ENCODE measurements at regions not wholly inside any gene's neighbourhood (a gene's known extent, or its start where the extent isn't known, plus 50 kb on each side); places are given as distances from the start of the nearest gene placed in this dataset.
"Not testable (repeated sequence)": the region's sequence is repeated elsewhere in the genome, so short reads cannot be mapped to it uniquely, and the experiment has no call there.

- DNase-seq (ENCODE audit: low read depth in 2 of 2) = not testable (repeated sequence)
These were observed 1533.3 kb downstream of the RPIA start for GRCh38 chr2:90224767-90225166.

GRCh38 chr2:90226465-90227072 is 1535.1 kb downstream of the RPIA start:
- not testable (repeated sequence) for DNase-seq (ENCODE audit: low read depth in 2 of 2)

DNA sequence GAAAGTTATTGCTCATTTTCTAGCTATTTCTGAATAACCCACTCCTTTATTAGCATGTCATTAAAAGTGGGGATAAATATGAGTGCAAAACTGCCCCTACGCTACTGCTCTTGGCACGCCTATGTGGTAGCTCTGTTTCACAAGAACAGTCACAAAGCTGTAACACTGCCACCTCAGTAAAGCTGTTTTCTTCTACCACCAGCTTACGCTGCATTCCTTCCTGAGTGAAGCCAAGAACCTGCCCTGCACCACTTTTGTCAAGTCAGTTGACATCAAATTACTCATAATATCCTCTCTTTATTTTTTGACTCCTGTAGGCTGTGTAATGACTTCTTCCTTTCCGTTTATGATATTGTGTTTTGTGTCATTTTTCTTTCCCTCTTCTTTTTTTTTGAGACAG is 1539.7 kb downstream of the RPIA start:
- DNase-seq (ENCODE audit: low read depth in 2 of 2) = not testable (repeated sequence)

DNA sequence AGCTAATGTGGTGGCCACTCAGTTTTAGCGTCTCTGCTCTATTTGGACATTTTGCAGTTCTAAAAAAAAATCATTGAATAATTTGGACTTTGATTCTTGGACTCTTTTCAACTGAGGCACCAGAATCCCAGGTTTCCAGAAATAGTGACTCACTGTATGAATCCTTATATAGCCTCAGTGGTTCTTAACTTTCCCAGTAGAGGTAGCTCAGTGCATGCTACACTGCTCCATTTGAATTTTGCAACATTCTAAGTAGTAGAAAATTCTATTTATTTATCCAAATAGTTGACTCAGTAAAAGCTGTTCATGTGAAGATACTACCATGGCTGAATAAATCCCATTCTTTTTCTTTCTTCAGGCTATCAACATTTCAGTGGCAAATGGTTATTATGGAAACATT is 1544.0 kb downstream of the RPIA start:
- DNase-seq (ENCODE audit: low read depth in 2 of 2) = not testable (repeated sequence)

- not testable (repeated sequence) for DNase-seq (ENCODE audit: low read depth in 2 of 2)
These were observed 1546.5 kb downstream of the RPIA start for GRCh38 chr2:90237923-90238361.

DNA sequence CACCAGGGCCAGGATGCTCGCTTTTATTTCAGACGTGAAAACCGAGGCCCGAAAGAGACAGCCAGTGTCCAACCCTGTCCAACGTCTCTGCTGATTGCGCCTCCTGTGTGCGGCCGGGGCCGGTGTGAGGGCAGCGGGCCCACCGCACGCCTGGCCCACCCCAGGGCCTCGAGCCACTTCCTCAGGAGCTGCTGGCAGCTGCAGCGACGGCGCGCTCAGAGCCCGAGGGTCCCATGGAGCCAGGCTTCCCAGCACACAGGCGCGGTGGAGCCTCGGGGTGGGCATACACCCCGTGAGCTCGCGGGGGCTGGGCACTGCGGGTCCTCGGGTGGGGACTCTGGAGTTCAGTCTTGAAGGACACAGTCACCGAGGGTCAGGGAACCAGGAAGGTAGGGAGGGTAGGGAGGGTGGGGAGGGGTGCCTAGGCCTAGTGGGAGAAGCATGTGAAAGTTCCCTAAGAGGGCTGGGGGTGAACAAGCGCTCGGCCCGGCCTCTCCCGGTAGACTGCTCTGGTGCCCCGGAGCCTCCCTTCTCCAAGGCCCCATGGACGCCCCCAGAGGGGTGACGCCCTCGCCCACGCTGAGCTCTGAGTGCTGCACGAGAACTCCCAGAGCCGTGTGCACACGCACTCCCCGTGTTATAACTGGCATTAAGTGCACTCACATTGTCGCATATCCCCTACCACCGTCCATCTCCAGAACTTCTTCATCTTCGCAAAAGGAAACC is 1547.2 kb downstream of the RPIA start:
- DNase-seq (ENCODE audit: low read depth in 2 of 2) = not testable (repeated sequence)

DNA sequence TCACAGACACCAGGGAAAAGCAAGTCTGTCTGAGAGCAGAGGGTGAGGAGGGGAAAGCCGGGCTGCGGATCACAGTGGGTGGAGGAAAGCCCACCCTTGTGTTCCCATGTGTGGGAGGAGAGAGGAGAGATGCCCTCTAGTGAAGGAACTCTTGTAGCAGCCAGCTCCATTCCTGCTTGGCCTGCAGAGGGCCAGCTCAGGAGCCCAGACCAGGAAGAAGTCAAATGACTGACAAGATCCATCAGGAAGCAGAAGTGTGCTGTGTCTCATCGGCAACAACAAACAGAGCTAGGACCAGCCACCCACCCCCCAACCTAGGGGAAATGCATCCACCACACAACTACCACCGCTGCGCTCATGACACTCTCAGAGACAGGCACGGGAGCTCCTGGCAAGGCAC is 1548.3 kb downstream of the RPIA start:
- DNase-seq (ENCODE audit: low read depth in 2 of 2) = not testable (repeated sequence)

- not testable (repeated sequence) for DNase-seq (ENCODE audit: low read depth in 2 of 2)
These were observed 1553.7 kb downstream of the RPIA start for GRCh38 chr2:90244902-90245765.

DNA sequence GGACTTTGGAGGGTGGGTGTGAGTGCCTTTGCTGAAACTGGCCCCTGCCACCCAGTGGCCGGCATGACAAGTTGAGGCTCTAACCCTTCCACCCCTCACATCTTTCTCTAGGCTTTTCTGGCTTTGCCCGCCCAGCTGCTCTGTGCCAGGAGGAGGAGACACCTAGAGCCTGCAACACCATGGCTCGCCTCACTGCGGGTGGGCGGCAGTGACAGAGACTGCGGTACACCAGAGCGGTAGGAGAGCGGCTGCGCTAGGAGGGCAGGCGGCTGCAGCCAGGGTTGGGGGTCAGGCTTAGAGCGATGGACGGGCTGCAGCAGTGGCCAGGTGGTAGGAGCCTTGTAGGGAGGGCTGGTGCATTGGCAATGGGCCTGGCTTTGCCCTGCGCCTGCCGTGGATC is 1556.9 kb downstream of the RPIA start:
- DNase-seq (ENCODE audit: low read depth in 2 of 2) = not testable (repeated sequence)

DNA sequence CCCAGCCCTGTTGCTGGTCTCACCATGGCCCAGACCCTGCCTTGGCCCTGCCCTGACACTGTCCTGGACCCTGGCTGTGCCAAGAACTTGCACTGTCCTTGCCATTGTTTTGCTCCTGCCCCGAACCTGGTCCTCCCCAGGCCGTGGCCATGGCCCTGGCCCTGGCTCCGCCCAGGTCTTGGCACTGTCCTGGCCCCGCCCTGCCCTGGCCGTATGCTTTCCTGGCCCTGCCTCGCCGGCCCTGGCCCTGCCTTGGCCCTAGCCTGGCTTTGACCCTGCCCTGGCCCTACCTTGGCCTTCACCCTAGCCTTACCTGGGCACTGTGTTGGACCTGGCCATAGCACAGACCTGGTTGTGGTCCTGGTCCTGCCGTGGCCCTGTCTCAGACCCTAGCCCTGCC is 1558.9 kb downstream of the RPIA start:
- DNase-seq (ENCODE audit: low read depth in 2 of 2) = not testable (repeated sequence)

DNA sequence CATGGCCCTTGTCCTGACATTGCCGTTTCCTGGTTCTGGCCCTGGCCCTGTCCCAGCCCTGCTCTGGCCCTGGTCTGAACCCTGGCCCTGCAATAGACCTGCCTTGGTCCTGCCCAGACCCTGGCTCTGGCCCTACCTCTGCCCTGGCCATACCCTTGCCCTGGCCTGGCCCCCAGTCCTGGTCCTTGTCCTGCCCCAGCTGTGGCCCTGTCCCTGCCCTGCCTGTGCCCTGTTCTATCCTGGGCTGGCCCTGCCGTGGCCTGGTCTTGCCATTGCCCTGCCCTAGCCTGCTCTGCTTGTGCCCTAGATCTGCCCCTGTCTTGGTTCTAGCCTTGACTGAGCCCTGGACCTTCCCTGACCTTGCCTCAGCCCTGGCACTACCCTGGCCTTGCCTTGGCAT is 1560.1 kb downstream of the RPIA start:
- DNase-seq (ENCODE audit: low read depth in 2 of 2) = not testable (repeated sequence)

DNA sequence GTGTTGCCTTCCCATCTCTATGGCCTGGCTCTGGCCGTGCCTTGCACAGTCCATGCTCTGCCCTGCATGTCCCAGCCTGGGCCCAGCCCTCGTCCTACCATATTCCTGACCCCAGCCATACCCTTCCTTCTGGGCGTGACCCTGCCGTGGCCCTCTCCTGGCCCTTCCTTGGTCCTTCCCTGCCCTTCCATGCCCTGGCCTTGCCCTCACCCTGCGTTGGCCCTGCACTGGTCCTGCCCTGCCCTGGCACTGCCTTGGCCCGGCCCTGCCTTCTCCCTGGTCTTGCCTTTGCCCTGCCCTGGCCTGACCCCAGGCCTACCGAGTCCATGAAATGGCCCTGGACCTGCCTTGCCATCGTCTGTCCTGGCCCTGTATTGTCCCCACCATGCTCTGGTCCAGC is 1561.8 kb downstream of the RPIA start:
- DNase-seq (ENCODE audit: low read depth in 2 of 2) = not testable (repeated sequence)

DNA sequence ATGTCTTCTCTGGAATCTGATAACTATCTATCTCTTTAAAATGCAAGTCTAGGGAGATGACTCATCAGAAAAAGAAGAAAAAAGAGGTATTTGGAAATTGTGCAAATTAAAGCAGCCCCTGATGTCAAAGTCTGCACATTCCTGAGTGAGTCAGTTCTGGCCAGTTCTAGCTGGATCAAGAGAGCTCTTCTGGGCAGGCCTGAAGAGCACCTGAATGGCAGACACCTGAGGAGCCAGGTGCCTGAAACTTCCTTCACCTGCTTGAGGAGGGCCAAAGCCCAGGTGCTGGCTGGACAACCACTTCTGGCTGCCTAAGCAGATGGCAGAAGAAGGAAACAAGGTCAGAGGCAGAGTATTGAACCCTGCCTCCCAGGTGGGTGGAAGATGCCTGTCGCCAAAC is 1575.4 kb downstream of the RPIA start:
- DNase-seq (ENCODE audit: low read depth in 2 of 2) = not testable (repeated sequence)

- not testable (repeated sequence) for DNase-seq (ENCODE audit: low read depth in 2 of 2)
These were observed 1596.3 kb downstream of the RPIA start for GRCh38 chr2:90287751-90288150.

DNA sequence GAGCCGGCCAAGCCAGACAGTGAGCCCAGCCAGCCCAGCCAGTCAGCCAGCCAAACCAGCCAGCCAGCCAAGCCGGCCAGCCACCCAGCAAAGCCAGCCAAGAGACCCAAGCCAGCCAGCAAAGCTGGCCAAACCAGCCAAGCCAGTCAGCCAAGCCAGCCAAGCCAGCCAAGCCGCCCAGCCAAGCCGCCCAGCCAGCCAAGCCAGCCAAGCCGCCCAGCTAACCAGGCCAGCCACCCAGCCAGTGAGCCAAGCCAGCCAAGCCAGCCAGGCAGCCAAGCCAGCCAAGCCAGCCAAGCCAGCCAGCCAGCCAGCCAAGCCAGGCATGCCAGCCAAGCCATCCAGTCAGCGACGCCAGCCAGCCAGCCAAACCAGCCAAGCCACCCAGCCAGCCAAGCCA is 1596.9 kb downstream of the RPIA start:
- DNase-seq (ENCODE audit: low read depth in 2 of 2) = not testable (repeated sequence)

- DNase-seq (ENCODE audit: low read depth in 2 of 2) = not testable (repeated sequence)
These were observed 1598.0 kb downstream of the RPIA start for GRCh38 chr2:90289291-90289980.

DNA sequence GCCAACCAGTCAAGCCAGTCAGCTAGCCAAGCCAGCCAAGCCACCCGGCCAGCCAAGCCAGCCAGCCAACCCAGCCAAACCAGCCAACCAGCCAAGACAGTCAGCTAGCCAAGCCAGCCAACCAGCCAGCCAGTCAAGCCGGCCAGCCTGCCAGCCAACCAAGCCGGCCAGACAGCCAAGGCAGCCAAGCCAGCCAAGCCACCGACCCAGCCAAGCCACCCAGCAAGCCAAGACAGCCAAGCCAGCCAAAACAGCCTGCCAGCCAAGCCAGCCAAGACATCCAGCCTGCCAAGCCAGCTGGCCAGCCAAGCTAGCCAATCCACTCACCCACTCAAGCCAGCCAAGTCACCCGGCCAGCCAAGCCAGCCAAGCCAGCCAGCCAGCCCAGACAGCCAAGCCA is 1599.2 kb downstream of the RPIA start:
- not testable (repeated sequence) for DNase-seq (ENCODE audit: low read depth in 2 of 2)

DNA sequence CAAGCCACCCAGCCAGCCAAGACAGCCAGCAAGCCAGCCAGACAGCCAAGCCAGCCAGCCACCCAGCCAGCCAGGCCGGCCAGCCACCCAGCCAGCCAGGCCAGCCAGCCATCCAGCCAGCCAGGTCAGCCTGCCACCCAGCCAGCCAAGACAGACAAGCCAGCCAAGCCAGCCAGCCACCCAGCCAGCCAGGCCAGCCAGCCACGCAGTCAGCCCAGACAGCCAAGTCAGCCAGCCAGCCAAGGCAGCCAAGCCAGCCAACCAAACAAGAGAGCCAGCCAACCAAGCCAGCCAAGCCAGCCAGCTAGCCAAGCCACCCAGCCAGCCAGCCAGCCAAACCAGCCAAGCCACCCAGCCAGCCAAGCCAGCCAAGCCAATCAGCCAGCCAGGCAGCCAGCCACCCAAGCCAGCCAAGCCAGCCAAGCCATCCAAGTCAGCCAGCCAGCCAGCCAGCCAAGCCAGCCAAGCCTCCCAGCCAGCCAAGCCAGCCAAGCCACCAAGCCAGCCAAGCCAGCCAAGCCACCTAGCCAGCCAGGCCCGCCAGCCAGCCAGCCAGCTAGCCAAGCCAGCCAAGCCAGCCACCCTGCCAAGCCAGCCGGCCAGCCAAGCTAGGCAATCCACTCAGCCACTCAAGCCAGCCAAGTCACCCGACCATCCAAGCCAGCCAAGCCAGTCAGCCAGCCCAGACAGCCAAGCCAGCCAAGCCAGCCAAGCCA is 1599.9 kb downstream of the RPIA start:
- not testable (repeated sequence) for DNase-seq (ENCODE audit: low read depth in 2 of 2)

DNA sequence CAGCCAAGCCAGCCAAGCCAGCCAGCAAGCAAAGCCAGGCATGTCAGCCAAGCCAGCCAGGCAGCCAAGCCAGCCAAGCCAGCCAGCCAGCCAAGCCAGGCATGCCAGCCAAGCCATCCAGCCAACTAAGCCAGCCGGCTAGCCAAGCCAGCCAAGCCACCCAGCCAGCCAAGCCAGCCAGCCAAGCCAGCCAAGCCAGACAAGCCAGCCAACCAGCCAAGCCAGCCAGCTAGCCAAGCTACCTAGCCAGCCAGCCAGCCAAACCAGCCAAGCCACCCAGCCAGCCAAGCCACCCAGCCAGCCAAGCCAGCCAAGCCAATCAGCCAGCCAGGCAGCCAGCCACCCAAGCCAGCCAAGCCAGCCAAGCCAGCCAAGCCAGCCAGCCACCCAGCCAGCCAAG is 1600.5 kb downstream of the RPIA start:
- not testable (repeated sequence) for DNase-seq (ENCODE audit: low read depth in 2 of 2)

- not testable (repeated sequence) for DNase-seq (ENCODE audit: low read depth in 2 of 2)
These were observed 1601.0 kb downstream of the RPIA start for GRCh38 chr2:90292451-90292850.

GRCh38 chr2:90293224-90293623 is 1601.8 kb downstream of the RPIA start:
- DNase-seq (ENCODE audit: low read depth in 2 of 2) = not testable (repeated sequence)

Data from fibroblast of skin of left biceps (primary cell).